NCI-H1105 (cell line): ENCODE measurements at regions not wholly inside any gene's neighbourhood (a gene's known extent, or its start where the extent isn't known, plus 50 kb on each side); places are given as distances from the start of the nearest gene placed in this dataset.

Experiments
- DNase-seq: peaks from one replicate; lab custom pipeline; 2025; lab: John Stamatoyannopoulos, UW

DNA sequence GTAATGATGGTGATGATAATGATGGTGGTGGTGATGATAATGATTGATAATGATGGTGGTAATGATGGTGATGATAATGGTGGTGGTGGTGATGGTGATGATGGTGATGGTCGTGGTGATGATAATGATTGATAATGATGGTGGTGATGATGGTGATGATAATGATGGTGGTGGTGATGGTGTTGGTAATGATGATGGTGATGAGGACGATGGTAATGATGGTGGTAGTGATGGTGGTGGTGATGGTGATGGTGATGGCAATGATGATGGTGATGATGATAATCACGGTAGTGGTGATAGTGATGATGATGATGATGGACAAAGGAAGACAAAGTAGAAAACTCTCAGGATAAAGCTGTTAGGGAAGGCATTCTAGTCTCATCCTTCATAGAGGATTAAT lies 310.5 kb downstream of the MSX2 start:
- no peak for DNase-seq

DNA sequence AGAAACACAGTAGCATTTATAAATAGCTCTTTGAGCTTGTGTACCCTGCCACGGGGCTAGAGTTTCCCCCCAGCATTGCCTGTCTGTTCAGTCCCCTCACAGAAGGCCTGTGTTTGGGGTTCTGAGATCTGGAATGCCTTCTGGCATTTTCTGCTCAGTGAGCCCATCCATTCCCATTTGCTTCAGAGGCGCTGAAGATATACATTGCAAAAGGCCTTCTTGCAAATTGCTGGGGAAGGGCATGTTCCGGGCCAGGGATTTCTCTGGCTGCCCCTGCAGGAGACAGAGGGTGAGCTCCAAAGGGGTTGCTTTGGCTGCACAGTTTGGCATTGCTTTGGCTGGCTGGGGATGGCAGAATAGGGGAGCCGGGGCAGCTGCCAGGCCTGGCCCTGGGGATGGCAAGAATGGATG lies 308.4 kb downstream of the MSX2 start:
- no peak for DNase-seq

DNA sequence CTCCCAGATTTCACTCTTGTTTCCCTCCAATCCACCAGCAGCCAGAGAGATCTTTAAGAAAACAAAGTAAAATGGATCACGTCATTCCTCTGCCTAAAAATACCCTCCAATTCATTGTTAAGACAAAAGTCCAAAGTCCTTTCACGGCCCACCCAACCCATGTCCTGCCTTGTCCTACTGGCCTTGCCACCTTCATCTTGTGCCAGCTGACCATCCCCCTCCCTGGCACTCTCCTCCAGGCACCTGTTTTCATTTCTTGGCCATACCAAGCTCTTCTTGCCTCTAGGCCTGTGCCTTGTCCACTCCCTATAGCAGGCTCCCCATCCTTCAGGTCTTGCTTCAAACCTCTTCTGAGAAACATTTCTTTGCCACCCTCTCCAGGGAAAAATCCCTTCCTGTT lies 307.6 kb downstream of the MSX2 start:
- no peak for DNase-seq

DNA sequence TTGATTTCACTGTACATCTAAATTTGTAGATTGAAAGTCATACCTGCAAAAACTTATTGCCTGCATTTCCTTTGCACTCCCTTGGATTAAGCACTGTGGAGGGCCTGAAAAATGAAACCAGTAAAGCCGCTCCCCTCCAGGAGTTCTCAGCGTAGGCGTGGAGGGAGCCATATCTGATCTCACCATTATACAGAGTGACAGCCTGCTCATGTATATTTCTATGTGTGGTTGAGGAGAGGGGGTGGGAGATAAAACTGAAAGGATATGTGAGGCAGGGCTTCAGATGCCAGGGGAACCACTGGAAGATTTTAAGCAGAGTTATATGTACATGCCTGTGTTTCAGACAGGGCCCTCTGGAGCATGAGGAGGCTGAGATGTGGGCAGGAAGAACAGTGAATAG lies 303.0 kb downstream of the MSX2 start:
- DNase-seq = no peak

DNA sequence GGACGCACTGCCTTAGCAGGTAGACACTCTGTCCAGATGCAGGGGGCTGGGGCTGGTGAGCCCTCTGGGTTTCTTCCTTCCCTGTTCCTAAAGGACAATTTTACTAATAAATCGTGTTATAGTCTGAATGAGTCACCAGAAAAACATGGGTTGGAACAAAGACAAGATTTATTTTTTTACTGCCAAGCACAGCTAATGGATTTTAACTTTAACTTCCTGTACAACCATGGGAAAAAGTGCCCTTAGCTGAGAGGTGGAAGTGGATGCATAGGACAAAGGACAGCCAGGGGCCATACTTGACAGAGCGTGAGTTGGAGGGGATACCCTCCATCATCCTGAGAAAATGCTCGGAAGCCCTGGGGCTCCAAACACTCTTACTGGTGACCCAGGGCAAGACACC lies 300.7 kb downstream of the MSX2 start:
- DNase-seq = no peak

DNA sequence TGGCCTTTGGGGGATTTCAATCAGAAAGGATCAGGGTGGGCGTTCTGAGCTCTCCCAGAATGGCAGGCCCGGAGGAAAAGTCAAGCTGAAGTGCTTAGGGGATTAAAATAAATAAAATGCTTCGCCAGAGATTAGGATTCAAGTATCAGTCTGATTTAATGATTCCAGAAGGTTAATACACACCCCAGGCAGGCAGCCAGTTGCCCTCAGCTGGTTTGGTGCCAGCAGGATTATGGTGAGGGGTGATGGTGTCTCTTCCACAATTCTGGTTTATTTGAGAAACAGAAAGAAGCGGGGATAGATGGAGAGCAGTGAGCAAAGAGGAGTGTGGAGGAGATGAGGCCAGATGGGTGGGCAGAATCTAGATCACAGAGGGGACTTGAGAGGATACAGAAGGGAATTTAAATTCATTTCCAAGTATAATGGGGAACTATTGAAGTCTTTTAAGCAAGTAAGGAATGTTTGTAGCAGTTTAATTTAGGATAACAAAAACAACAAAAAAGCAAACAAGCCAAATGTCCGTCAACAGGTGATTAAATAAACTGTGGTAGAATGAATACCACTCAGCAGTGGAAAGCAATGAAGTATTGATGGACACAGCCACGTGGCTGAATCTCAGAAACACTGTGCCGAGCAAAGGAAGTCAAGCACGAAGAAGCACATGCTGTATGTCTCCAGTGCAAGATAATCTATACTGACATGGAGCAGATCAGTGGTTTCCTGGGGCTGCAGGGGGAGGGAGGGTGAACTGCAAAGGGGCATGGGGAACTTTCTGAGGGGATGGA lies 297.7 kb downstream of the MSX2 start:
- DNase-seq = no peak

DNA sequence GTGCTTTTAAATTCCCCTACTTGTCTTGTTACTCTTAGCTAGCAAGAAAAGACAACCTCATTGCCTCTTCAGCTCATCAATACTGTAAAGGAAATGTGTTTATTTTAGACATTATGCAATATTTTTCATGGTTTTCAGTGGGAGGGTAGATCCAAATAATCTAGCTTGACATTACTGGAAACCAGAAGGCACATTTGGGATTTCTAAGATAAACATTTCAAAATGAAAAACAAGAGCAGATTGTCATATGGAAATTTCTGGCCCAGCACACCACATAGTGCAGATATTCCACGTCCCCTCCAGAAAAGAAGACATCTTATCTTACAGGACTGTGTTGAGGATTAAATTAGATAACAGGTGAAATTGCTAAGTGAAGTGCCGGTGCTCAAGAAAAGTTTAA lies 296.9 kb downstream of the MSX2 start:
- DNase-seq = no peak

DNA sequence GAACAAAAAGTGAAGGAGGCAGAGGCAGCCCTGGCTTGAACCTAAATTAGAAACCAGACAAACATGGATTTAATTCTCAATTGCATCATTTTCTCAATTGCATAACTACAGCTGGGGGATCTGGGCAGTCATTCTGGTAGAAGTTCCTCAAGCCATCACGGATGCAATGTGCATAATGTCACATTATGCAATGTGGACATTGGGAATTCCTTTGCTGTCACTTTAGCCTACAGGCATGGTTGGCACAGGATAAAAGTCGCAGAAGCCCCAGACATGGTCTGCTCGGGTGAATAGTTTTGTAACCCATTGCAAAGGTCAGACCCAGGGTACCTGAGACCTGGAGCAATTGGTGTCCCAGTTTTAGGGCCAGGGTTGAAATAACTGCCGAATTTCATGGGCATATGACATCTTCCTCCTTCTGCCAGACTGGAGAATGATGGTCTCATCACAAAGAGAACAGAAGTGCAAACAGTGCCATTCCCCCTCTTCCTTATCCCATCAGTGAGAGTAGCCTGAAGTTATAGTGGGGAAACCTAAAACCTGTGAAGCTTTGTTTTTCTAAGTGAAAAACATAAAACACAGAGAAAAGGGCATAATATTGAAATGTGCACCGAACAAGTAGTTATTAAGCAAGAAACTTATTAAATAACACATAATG lies 290.8 kb downstream of the MSX2 start:
- no peak for DNase-seq

DNA sequence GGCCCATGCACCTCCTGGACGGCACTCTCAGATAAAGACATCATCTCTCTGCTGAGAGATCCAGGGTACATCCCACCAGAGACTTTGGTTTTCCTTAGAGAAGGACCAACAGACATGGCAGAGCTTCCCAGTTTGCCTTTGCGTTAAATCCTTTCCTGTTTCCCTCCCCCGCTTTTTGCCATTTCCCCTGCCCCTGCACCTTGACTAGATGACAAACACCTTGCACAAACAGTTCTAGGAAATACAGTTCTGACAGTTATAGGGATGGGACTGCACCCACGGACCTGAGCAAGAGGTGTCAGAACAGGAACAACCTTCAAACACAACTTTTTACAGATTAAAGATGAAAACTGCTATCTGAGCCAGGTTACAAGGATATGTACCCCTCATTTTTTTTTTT lies 288.9 kb downstream of the MSX2 start:
- DNase-seq = no peak

DNA sequence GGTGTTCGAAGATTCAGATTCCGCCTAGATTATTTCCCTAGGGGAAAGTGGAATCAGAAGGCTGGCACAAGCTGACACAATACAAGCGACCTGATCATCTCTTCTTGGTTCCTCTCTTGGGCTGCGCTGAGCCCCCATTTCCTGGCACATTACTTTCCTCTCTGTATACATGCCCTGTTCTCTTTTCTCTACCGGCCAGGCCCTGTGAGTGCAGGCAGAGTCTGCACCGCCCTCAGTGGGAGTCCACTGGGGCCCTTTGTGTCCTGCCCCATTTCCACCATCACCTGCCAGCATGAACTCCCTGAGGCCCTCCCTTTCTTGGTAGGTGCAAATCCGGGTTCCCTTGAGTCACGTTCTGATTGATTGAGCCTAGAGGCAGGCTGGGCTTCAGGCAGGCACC lies 287.9 kb downstream of the MSX2 start:
- no peak for DNase-seq

DNA sequence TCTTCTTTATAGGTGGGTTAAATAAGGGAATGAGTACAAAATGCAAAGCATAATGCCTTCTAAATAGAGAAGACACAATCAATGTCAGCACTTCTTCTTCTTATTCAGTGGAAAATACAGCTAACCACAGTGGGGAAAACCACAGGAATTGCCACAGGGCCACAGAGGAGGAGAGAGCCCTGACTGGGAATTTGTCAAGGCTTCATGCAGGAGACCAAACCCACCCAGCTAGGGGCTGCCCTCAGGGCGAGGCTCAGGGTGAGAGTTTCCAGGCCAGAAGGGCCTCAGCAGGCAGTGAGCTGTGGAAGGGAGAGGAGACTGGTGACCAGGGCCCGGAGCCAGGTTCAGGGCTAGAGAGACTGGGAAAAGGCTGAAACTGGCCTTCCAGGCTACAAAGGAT lies 279.1 kb downstream of the MSX2 start:
- DNase-seq = no peak

DNA sequence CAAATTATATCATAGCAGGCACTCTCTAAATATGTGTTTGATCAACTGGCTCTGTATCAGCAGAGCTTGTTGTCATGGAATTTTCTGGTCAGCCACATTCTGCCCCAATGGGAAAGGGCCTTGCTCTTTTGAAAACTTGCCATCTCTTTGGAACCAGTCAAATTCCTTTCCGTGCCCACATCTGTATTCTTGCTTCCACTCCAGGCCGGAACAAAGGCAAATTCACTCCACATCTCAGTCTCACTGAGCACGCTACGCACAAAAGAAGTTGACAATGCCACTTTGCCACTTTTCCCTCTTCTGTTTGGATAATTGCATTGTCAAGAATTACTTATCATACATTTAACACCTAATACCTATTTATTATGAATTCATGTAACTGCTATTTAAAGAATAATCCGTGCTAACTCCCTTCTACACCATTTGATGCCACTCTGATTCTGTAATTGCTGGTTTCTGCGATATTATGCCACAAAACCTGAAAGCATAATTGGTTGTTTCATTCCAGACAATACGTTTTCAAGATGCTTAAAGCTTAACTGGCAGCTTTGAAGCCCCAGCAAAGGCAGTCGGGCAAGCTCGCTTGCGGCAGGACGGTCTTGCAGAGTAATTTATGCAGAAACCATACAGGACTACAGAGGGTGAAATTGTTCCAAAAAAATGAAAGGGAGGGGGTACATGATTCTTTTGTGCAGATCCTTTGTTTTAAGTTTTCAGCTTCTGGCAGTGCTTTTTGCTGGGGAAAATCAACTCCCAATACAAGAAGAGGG lies 277.7 kb downstream of the MSX2 start:
- DNase-seq = no peak

DNA sequence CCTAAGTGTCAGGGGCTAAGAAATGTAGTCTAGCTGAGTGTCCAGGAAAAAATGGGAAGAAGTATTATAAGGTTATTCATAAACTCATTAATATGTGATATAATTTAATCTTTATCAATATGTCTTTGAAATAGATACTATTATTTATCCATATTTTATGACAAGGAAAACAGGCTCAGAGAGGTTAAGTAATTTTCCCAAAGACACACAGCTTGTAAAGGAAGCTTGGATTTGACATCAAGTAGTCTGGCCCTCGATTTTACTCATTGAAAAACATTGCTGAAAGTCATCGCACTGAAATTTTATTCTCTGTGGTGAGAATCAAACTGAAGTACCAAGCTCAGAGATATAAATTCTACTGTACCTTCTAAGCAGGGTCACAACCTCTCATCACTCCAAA lies 276.9 kb downstream of the MSX2 start:
- DNase-seq = no peak

DNA sequence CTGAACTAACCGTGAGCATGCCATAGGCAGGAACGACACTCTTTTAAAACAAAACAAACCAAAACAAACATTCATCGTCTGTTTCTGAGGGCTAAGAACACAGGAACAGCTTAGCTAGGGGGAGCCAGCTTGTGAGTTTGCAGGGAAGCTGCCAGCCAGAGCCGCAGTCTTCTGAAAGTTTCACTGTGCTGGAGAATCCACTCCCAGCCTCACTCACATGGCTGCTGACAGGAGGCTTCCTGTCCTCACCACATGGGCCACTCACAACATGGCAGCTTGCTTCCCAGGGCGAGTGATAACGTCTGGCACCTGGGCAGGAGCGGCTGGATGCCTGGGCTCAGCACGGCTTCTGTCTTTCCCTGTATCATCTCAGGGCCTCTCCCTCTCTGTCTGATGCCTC lies 275.2 kb downstream of the MSX2 start:
- no peak for DNase-seq

DNA sequence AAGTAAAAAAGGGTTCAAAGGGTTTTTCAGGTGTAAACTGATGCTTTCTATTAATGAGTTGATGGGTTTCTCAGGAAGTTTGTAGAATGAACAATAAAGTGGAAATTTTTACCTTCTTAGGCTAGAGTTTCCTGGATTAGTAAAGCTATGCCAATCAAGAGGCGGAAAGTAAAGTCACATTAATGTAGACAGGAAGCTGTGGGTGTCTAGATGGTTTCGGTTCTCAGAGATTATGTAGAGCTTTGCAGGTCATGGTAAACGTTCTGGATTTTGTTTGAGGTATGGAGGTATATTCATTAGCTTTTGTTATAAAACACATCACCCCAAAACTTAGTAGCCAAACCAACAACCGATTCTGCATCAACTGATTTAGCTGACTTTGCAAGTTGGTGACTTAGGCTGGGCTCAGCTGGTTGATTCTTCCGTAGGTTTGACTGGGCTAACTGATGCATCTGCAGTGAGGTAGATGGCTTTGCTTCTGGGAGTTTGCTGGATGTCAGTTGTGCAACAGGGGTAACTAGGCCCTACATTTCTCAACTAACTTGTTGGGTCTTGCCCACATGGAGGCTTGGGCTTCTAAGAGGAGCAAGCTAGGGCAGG lies 273.8 kb downstream of the MSX2 start:
- DNase-seq = no peak

DNA sequence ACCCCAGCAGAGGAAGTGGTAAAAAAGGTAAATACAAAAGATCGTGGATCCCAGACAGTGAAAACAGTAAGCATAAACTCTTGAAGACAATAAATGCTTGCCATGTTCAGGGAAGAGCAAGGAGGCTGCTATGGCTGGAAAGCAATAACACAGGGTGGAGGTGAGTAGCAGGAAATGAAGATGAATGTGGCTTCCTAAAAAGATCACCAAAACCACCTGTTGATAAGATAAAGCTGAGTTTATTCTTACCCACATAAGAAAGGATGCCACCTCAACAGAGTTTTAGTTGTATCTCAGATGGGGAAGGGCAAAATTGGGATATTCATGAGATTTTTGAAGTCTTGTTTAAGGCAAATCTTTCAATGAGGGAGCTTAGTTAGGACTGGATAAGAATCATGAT lies 273.3 kb downstream of the MSX2 start:
- no peak for DNase-seq

DNA sequence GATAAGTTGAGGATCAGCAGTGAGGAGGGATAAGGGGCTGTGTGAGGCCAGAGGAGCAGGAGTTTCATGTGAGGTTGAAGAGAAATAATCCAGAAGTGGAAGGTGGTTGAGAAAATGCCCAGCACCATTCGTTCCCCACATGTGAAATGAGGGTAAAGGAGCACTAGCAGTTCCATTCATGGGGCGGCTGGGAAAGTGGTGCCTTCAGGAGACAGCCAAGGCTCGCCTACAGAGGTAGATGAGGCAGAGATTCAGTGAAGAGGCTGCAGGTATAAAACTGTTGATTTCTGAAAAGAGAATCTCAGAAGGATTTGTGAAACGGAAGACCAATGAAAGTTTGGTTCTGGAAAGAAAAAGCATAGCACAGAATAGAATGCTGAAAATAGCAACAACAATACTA lies 272.6 kb downstream of the MSX2 start:
- no peak for DNase-seq

DNA sequence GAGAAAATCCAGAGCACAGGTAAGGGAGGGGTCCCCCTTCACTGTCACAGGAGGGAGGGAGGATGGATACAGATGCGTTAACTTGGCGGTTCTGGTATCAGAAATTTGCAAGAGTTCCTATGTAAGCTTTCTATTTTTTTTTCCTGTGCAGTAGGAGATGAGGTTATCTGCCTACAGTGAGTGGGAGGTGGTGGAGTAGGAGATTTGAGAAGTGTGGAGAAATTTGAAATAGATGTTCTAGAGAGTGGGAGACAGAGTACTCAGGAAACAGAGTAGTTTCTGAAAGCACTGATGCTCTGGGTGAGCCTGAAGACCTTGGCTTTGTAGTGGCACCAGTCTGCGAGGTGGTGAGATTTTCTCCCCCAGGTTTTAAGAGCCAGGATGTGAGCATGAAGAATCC lies 271.4 kb downstream of the MSX2 start:
- DNase-seq = no peak

DNA sequence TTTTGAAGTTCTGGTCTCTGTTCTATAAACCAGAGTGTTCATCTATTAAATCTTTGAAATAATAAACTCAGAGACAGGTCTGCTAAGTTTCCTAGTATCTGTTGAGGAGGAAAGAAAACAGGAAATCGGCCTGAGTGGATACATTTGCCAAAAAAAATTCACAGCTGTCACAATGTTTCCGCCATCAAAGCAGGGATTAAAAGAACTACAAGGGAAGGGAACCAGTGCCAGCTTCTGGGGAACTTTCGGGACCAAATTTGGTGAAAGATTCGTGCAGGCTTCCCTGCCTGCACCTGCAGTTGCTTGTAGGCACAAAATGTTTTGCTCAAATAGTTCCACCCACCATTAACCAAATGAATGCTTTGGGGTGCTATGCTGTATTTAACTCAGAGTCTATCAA lies 267.5 kb downstream of the MSX2 start:
- DNase-seq = no peak

DNA sequence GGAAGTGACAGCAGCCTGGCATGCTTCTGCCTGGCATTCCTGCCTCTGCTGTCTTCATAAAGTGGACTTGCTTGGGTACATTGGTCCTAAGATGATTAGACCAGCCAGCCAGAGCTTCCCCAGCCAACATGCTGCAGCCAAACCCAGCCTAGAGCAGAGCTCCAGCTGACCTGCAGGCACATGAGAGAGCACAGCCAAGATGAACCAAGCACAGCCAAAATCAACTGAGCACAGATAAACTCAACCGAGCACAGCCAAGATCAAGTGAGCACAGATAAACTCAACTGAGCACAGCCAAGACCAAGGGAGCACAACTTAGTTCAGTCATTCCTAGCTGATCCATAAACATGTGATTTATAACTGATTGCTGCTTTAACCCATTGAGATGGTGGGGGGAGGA lies 266.5 kb downstream of the MSX2 start:
- no peak for DNase-seq

DNA sequence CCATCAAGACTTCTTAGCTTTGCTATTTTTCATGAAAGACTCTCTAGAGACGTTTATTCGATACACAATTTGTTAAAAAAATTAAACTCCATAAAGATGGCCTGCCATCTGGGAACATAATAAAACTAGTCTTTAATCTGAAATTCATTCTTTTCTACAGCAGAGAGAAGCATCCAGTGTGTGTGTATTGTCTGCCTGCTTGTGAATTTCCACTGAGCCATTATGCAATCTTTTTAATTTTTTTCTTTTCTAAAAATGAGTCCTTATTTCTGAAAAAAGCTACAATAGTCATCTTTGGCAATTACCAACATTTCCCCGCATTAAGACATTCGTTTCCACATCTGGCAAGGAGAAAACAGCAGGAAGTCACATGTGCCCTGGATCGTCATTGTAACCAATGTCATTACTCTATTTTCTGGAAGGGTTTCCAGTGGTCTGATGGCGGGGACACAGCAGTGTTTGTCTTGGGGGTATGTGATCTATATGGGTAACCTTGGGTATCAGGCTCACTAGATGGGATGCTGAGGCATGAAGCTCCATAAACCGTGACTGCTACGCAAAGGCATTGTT lies 263.1 kb downstream of the MSX2 start:
- no peak for DNase-seq

DNA sequence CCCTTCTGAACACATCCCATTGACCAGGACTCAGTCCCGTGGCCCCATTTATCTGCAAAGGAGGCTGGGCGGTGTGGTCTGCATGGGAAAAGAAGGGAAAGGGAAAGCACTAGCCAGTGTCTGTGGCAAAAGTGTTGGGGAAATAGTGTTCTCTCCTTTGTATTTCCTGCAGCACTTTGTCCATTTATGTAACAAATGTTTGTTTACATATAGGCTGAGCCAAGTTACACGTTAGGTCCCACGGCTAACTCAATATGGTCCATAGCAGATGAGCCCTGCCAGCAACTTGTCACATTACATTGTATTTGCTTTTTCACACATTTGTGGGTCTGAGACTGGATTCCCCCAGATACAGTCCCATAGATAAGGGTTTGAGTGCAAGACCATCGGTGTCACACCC lies 260.5 kb downstream of the MSX2 start:
- no peak for DNase-seq

DNA sequence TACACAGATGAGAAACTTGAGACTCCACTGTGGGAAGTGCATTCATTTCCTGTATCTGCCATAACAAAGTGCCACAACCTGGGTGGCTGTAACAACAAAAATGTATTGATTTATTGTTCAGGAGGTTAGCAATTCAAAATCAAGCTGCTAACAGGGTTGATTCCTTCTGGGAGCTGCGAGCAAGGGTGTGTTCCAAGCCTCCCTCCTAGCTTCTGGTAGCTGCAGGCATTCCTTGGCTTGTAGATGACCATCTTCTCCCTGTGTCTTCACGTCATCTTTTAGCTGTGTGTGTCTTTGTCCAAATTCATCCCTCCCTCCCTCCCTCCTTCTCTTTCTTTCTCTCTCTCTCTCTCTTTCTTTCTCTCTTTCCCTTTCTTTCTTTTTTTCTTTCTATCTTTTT lies 258.1 kb downstream of the MSX2 start:
- no peak for DNase-seq
